GM19238 (cell line): ENCODE measurements at regions not wholly inside any gene's neighbourhood (a gene's known extent, or its start where the extent isn't known, plus 50 kb on each side); places are given as distances from the start of the nearest gene placed in this dataset.
"Not testable (repeated sequence)": the region's sequence is repeated elsewhere in the genome, so short reads cannot be mapped to it uniquely, and the experiment has no call there.

Source experiments
- DNase-seq: peaks from one replicate; pipeline ENCODE4 v3.0.0; 2011; ENCODE audit warnings: low spot score; ENCODE audit not compliant: insufficient read length

DNA sequence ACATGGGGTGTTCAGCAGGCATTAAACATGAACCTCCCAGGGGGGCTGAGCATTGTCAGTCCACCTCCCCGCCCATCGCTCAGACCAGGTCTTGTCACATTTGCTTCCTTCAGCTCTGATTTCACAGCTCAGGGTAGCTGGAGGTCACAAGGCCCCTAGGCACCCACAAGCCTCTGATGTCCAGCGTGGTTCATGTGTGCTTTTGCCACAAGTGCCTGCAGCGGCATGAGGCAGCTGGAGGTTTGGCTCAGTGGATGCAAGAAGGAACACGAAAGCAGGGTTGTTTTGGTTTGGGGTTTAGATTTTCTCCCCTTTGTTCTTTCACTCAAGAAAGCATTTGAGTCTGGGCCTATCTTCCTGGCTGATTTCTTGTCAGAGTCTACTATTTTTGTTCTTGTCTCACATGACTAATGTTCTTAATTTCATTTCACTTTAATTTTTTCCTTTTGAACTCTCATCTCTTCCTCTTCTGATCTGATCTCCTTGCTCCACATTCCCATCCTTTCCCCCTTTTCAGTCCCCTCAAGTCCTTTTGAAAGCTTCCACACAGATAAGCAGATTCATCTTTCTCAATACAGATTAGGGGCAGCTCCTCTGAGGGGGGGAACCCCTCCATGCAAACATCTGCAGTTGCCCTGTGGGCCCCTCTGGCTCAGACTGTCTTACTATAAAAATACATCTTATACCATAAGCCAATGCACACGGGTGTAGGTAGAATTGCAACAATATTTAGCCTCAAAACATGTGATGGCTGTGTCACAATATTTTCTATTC is 68.1 kb upstream of the CEP85L start:
- no peak for DNase-seq

- DNase-seq = no peak
Observed at GRCh38 chr6:118718903-118719302, 67.5 kb upstream of the CEP85L start.

GRCh38 chr6:118718297-118718696 is 66.9 kb upstream of the CEP85L start:
- no peak for DNase-seq

GRCh38 chr6:118717106-118717505 is 65.7 kb upstream of the CEP85L start:
- DNase-seq = no peak

DNA sequence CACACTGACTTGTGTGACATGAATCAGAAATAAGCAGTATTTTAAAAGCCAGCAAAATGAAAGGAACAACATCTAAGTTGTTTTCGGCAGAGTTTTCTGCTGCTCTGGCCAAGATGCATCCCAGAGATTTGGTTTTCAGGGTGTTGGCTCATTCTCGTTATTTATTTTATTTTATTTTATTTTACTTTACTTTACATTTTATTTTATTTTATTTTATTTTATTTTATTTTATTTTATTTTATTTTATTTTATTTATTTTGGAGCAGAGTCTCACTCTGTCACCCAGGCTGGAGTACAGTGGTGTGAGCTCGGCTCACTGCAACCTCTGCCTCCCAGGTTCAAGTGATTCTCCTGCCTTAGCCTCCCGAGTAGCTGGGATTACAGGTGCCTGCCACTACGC is 64.5 kb upstream of the CEP85L start:
- not testable (repeated sequence) for DNase-seq

GRCh38 chr6:118715376-118715775 is 64.0 kb upstream of the CEP85L start:
- no peak for DNase-seq

DNA sequence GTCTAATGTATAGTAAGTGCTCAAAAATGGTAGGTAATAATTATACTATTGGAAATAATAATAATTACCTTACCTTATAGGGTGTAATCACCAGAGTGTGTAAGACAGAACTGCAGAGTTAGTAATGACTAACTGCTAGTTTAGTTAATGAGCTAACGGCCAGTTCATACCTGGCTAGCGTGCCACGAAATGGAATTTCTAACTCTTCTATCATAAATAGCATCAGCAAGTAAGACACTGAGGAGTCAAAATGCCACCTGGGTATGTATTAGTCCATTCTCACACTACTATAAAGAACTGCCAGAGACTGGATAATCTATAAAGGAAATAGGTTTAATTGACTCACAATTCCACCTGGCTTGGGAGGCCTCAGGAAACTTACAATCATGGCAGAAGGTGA is 63.4 kb upstream of the CEP85L start:
- no peak for DNase-seq

DNA sequence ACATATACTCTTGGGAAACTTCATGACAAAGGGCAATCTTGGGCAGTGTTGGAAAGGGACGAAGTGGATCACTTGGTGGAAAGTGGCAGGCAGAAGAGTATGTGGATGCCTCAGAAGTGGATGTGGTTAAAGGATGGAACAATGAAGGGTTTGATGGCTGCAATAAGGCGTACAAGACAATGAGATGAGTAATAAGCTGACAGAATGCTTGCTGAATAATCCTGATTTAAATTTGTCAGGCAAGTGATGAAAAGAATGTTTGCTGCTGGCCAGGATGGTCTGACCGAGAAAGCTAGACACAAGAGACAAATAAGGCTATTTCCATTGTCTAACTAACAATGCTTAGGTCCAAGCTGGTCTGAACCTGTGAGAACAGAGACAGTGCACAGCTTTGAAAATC is 61.6 kb upstream of the CEP85L start:
- no peak for DNase-seq

- no peak for DNase-seq
Observed at GRCh38 chr6:118710616-118711015, 59.2 kb upstream of the CEP85L start.

- peak; percentile 41 for DNase-seq
Observed at GRCh38 chr6:118709859-118710350, 58.5 kb upstream of the CEP85L start.

DNA sequence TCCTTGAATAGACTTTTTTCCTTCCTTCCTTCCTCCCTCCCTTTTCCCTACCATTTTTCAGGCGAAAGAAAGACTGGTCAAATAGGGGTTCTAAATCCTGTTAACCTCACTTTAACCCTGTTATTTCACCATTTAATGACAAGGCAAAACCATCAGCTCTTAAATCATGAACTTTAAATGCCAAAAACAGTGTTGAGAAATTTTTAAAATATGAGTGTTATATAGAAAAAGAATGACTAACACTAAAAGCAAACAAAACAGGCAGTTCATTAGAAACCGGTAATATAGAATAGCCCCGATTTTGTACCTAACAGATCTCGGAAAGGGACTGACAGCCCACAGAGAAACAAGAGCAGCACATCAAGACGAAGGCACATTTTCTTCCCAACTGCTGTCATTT is 57.4 kb upstream of the CEP85L start:
- DNase-seq = no peak

DNA sequence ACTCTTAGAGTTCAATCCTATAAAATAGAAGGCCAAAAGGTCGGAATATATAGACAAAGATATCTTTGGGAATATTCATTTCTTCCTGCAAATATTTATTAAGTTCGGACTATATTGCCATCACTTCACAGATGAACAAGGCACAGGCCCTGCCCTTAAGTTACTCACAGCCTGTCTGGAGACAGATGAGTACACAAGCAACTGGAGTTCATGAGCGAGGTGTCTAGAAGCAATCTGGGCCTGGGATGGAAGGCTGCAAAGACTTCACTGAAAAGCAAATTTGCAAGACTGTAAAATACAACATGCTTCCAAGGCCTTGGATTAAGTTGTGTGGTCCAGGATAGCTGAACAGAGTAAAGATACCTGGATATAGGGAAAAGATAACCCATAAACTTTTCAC is 56.7 kb upstream of the CEP85L start:
- DNase-seq = no peak

GRCh38 chr6:118706702-118707101 is 55.3 kb upstream of the CEP85L start:
- no peak for DNase-seq

GRCh38 chr6:118705544-118706491 is 54.4 kb upstream of the CEP85L start:
- DNase-seq = no peak

- no peak for DNase-seq
Observed at GRCh38 chr6:118704915-118705314, 53.5 kb upstream of the CEP85L start.

GRCh38 chr6:118701260-118701659 is 49.9 kb upstream of the CEP85L start:
- not testable (repeated sequence) for DNase-seq
